ENCODE measurements at regions not wholly inside any gene's neighbourhood (a gene's known extent, or its start where the extent isn't known, plus 50 kb on each side); places are given as distances from the start of the nearest gene placed in this dataset.
"Not testable (repeated sequence)": the region's sequence is repeated elsewhere in the genome, so short reads cannot be mapped to it uniquely, and the experiment has no call there.

DNA sequence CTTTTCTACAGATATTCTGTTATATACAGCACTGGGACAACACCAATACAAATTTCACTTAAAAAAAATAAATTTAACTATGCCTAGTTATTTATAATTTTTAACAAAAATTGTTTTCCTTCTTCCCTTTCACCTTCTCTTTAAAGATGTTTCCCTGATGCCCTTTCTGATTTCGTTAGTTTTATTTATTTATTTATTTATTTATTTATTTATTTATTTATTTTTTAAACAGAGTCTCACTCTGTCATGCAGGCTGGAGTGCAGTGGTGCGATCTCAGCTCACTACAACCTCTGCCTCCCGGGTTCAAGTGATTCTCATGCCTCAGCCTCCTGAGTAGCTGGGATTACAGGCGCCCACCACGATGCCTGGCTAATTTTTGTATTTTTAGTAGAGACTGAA lies 105.9 kb upstream of the ARMC3 start:
- H3K27me3 ChIP-seq (ENCODE audit: control insufficient read depth, insufficient read depth, low read length); H3K4me3 ChIP-seq (ENCODE audit: low read length); H3K9ac ChIP-seq (ENCODE audit: low read length); H3K4me1 ChIP-seq (ENCODE audit: control insufficient read depth, insufficient read depth, low read length); H3K27ac ChIP-seq (ENCODE audit: low read depth, low read length); H3K36me3 ChIP-seq (ENCODE audit: control insufficient read depth, insufficient read depth, low read length): not testable (repeated sequence)

DNA sequence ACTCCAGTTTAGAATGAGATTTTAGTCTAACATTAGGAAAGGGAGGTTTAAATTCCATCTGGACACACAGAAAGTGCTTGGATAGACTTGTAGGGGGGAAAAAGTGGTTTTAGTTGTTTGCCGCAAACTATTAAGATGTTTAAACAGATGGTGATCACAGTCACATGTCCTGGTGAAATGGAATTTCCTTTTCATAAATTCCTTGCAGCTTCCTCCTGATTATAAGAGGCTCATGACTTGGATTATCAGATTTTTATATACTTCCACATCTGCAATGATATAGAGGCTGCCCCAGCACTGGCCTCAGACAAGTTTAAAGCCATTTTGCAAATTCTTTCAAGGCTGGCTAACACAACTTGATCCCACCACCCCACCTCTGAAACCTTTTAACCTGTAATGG lies 106.4 kb upstream of the ARMC3 start:
- Histone ChIP-seq H3K27me3 (ENCODE audit: control insufficient read depth, insufficient read depth, low read length) (no peaks in the 10 kb centered on the region), H3K9ac (ENCODE audit: low read length) (no peak overlapping the region), H3K27ac (ENCODE audit: low read depth, low read length) (no peak overlapping the region), H3K4me1 (ENCODE audit: control insufficient read depth, insufficient read depth, low read length) (no peaks in the 10 kb centered on the region), H3K4me3 (ENCODE audit: low read length) (no peak overlapping the region), H3K36me3 (ENCODE audit: control insufficient read depth, insufficient read depth, low read length) (no peaks in the 10 kb centered on the region)

DNA sequence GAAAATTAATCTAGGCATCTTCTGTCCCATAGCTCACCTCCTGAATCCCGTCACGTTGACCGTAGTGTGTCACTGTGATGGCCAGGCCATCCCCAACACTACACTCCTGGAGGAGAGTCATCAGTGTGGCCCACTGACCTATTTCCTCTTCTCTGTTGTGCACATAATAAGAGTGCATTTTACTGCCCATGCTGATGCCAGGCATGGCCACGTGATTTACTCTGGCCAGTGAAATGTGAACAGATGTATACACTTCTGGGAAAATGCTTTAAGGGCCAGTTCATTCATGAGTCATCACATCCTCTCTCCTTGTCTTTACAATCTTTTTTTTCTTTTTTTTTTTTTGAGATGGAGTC lies 101.9 kb upstream of the PIP4K2A start:
- no peaks in the 10 kb centered on the region for H3K27me3 ChIP-seq (ENCODE audit: control insufficient read depth, insufficient read depth, low read length)
- no peaks in the 10 kb centered on the region for H3K4me1 ChIP-seq (ENCODE audit: control insufficient read depth, insufficient read depth, low read length)
- H3K36me3 ChIP-seq (ENCODE audit: control insufficient read depth, insufficient read depth, low read length): no peaks in the 10 kb centered on the region
- H3K9ac ChIP-seq (ENCODE audit: low read length): no peak overlapping the region
- no peak overlapping the region for H3K27ac ChIP-seq (ENCODE audit: low read depth, low read length)
- no peak overlapping the region for H3K4me3 ChIP-seq (ENCODE audit: low read length)

DNA sequence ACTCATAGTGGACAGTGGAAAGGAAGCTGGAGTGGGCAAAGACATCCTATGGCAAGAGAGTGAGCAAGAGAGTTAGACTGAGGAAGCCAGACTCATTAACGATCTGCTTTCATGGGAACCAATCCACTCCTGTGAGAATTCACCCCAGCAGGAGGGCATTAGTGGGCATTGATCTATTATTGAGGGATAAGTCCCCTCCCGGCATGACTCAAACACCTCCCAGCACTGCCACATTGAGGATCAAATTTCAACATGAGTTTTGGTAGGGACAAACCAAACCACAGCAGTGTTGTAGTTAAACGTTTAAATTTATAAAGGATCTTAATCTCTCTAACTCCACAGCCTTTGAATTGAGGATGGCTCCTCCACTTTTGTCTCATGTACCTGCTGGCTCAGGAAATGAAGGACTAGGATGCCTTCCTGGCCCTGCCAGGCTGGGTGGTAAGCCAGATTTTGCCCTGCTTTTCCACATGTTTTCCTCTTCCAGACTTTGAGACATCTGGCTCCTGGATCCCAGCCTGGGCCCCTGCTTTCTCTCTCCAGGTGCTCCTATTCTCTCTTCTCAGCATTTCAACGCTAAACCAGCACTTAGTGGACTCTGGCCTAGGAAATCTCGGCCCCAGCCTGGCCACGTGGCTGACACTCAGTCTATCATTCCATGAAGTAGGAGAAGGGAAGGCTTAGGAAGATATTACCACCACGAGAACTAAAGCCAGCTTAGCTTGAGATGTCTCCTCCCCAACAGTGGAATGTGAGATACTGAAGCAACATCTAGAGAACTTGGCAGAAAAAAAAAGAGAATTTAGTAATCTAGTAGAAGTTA lies 96.5 kb upstream of the PIP4K2A start:
- no peak overlapping the region for H3K27ac ChIP-seq (ENCODE audit: low read depth, low read length)
- no peaks in the 10 kb centered on the region for H3K27me3 ChIP-seq (ENCODE audit: control insufficient read depth, insufficient read depth, low read length)
- no peaks in the 10 kb centered on the region for H3K36me3 ChIP-seq (ENCODE audit: control insufficient read depth, insufficient read depth, low read length)
- H3K4me3 ChIP-seq (ENCODE audit: low read length): no peak overlapping the region
- H3K9ac ChIP-seq (ENCODE audit: low read length): no peak overlapping the region
- H3K4me1 ChIP-seq (ENCODE audit: control insufficient read depth, insufficient read depth, low read length): no peaks in the 10 kb centered on the region

DNA sequence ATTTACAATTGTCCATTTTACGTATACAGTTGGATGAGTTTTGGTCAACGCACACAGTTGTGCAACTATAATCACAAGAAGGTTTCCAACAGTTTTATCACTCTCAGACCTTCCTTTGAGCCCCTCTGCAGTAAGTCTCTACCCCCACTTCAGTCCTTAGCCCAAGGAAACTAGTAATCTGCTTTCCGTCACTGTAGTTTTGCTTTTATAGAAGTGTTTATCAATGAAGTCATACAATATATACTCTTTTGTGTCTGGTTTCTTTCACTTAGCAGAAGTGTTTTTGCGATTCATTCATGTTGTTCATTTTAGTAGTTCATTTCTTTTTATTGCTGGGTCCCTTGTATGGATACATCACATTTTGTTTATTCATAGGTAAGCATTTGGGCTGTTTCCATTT lies 92.9 kb upstream of the PIP4K2A start:
- Histone ChIP-seq H3K27me3 (ENCODE audit: control insufficient read depth, insufficient read depth, low read length) (no peaks in the 10 kb centered on the region), H3K27ac (ENCODE audit: low read depth, low read length) (no peak overlapping the region), H3K4me3 (ENCODE audit: low read length) (no peak overlapping the region), H3K9ac (ENCODE audit: low read length) (no peak overlapping the region), H3K36me3 (ENCODE audit: control insufficient read depth, insufficient read depth, low read length) (no peaks in the 10 kb centered on the region), H3K4me1 (ENCODE audit: control insufficient read depth, insufficient read depth, low read length) (peaks cover 6% of the 10 kb centered on the region)

DNA sequence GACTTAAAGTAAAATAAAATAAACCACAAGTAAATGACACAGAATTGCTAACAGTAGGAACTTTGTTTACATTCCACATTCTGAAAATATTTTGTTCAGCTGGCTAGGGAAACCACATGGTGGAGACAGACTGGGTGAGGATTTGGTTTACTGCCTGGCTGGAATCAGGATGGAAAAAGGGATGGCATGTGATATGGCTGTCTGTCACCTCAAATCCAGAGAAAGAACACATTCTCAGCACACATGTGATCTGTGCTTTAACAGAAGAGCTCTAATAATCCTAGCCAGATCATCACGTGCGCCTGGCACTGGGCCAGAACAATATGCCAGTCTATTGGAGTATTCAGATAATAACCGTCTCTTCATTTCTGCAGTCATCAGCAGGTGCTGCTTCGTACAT lies 90.9 kb upstream of the PIP4K2A start:
- no peak overlapping the region for H3K4me3 ChIP-seq (ENCODE audit: low read length)
- no peak overlapping the region for H3K9ac ChIP-seq (ENCODE audit: low read length)
- H3K36me3 ChIP-seq (ENCODE audit: control insufficient read depth, insufficient read depth, low read length): no peaks in the 10 kb centered on the region
- peaks cover 6% of the 10 kb centered on the region for H3K4me1 ChIP-seq (ENCODE audit: control insufficient read depth, insufficient read depth, low read length)
- H3K27me3 ChIP-seq (ENCODE audit: control insufficient read depth, insufficient read depth, low read length): no peaks in the 10 kb centered on the region
- H3K27ac ChIP-seq (ENCODE audit: low read depth, low read length): no peak overlapping the region

DNA sequence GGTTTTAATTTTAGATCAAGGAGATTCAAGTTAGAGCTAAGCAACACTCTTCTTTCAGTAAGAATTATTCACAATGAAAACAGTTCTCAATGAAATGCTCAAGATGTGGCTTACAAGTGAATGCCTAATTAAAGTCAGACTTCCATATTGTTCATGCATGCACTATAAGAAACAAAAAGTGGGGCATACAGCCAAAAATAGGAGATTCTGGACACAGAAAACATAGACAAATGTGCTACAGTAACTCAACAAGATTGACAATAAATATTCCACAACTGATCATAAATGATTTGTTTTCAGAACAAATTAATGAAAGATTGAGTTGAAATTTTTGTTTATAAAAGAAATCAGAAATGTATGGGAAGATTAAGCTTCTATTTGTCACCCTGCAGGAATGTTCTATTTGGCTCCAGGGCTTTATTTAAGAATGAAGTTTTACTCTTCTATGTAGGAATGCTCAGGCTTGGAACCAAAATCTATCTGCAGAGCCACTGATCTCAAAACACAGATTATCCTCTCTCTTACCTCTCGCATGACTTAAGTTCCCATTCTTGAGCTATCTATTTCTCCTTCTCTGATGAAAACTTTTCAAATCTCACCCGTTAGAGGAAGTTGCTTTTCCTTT lies 89.0 kb upstream of the PIP4K2A start:
- Histone ChIP-seq H3K9ac (ENCODE audit: low read length) (no peak overlapping the region), H3K36me3 (ENCODE audit: control insufficient read depth, insufficient read depth, low read length) (no peaks in the 10 kb centered on the region), H3K4me3 (ENCODE audit: low read length) (no peak overlapping the region), H3K27ac (ENCODE audit: low read depth, low read length) (no peak overlapping the region), H3K4me1 (ENCODE audit: control insufficient read depth, insufficient read depth, low read length) (peaks cover 6% of the 10 kb centered on the region), H3K27me3 (ENCODE audit: control insufficient read depth, insufficient read depth, low read length) (no peaks in the 10 kb centered on the region)

DNA sequence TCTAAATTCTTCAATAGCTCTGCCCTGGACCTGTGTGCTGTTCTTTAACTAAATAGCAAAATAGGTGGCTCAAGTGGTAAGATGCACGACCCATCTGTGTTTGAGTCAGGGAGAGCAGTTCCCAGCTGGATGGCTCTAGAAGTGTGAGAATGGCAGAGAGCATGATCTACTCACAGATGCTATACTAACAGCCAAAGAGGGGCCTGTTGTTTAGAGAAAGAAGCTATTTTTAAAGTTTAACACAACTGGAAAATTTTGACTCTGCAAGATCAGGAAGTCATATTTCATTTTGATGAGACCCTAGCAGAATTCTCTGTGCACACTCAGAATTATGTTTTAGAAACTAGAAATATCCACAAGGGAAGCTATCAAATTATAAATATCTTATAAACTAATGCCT lies 87.4 kb upstream of the PIP4K2A start:
- Histone ChIP-seq H3K4me3 (ENCODE audit: low read length) (no peak overlapping the region), H3K27ac (ENCODE audit: low read depth, low read length) (no peak overlapping the region)

DNA sequence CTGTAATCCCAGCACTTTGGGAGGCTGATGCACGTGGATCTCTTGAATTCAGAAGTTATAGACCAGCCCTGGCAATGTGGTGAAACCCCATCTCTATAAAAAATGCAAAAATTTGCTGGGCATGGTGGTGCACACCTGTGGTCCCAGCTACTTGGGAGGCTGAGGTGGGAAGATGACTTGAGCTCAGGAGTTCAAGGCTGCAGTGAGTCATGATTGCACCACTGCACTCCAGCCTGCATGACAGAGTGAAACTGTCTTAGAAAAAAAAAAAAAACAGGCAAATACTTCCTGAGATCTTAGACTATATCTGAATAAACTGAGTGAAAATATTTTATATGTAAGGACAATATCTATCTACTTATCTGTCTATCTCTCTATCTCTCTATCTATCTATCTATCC lies 83.4 kb upstream of the PIP4K2A start:
- H3K36me3 ChIP-seq (ENCODE audit: control insufficient read depth, insufficient read depth, low read length); H3K27me3 ChIP-seq (ENCODE audit: control insufficient read depth, insufficient read depth, low read length): not testable (repeated sequence)

More for the DNA sequence above, 87.4 kb upstream of the PIP4K2A start:
- Histone ChIP-seq H3K9ac (ENCODE audit: low read length) (no peak overlapping the region), H3K4me1 (ENCODE audit: control insufficient read depth, insufficient read depth, low read length) (peaks cover 6% of the 10 kb centered on the region), H3K27me3 (ENCODE audit: control insufficient read depth, insufficient read depth, low read length) (no peaks in the 10 kb centered on the region), H3K36me3 (ENCODE audit: control insufficient read depth, insufficient read depth, low read length) (no peaks in the 10 kb centered on the region)

DNA sequence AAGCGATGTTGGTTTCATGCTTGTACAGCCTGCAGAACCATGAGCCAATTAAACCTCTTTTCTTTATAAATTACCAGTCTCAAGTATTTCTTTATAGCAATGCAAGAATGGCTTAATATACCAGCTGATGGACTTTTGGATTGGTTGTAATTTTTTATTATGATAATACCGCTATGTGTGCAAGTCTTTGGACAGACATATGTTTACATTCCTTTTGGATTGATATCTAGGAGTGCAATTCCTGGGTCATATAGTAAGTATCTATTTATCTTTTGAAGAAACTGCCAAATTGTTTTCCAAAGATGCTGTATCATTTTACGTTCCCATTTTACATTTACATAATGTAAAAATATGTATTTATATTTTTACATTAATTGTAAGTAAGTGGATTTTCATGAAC lies 81.2 kb upstream of the PIP4K2A start:
- no peak overlapping the region for H3K9ac ChIP-seq (ENCODE audit: low read length)
- H3K36me3 ChIP-seq (ENCODE audit: control insufficient read depth, insufficient read depth, low read length): no peaks in the 10 kb centered on the region
- no peak overlapping the region for H3K4me3 ChIP-seq (ENCODE audit: low read length)
- H3K27ac ChIP-seq (ENCODE audit: low read depth, low read length): no peak overlapping the region
- no peaks in the 10 kb centered on the region for H3K27me3 ChIP-seq (ENCODE audit: control insufficient read depth, insufficient read depth, low read length)
- H3K4me1 ChIP-seq (ENCODE audit: control insufficient read depth, insufficient read depth, low read length): no peaks in the 10 kb centered on the region

More for the DNA sequence above, 83.4 kb upstream of the PIP4K2A start:
- not testable (repeated sequence) for H3K27ac ChIP-seq (ENCODE audit: low read depth, low read length); H3K4me1 ChIP-seq (ENCODE audit: control insufficient read depth, insufficient read depth, low read length); H3K9ac ChIP-seq (ENCODE audit: low read length); H3K4me3 ChIP-seq (ENCODE audit: low read length)

DNA sequence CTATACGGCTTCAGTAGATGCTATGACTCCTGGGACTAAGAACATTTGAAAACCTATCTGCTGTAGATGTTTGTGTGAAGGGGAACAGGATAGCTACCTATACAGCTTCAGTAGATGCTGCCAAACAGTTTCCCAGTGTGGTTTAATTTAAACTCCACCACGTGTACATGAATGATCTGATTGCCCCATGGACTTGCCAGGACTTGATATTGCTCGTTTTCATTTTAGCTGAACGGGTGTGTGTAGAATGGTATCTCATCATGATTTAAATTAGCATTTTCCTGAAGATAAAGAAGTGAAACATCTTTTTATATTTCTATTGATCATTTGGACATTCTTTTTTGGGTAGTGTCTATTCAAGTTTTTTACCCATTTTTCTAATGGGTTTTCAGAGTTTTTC lies 77.8 kb upstream of the PIP4K2A start:
- Histone ChIP-seq H3K36me3 (ENCODE audit: control insufficient read depth, insufficient read depth, low read length) (no peaks in the 10 kb centered on the region), H3K4me3 (ENCODE audit: low read length) (no peak overlapping the region)

DNA sequence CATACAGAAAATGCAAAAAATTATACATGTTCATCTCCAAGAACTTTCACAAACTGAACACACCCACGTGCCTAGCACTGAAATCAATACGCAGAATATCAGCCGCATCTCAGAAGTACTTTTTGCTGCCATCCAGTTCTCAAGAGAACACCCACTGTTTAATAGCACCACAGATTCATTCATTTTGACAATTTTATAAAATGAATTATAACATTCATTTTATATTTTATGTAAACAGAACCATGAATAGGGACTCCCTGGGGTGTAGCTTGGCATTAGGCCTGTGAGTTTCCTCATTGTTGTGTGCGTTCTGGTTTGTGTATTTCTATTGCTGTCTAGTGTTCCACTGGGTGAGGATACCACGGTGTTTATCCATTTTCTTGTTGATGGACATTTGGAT lies 77.3 kb upstream of the PIP4K2A start:
- Histone ChIP-seq H3K27me3 (ENCODE audit: control insufficient read depth, insufficient read depth, low read length) (no peaks in the 10 kb centered on the region), H3K4me3 (ENCODE audit: low read length) (no peak overlapping the region), H3K36me3 (ENCODE audit: control insufficient read depth, insufficient read depth, low read length) (no peaks in the 10 kb centered on the region), H3K9ac (ENCODE audit: low read length) (no peak overlapping the region), H3K4me1 (ENCODE audit: control insufficient read depth, insufficient read depth, low read length) (no peaks in the 10 kb centered on the region), H3K27ac (ENCODE audit: low read depth, low read length) (no peak overlapping the region)

More for the DNA sequence above, 77.8 kb upstream of the PIP4K2A start:
- no peaks in the 10 kb centered on the region for H3K27me3 ChIP-seq (ENCODE audit: control insufficient read depth, insufficient read depth, low read length)
- H3K9ac ChIP-seq (ENCODE audit: low read length): no peak overlapping the region
- H3K4me1 ChIP-seq (ENCODE audit: control insufficient read depth, insufficient read depth, low read length): no peaks in the 10 kb centered on the region
- H3K27ac ChIP-seq (ENCODE audit: low read depth, low read length): no peak overlapping the region

DNA sequence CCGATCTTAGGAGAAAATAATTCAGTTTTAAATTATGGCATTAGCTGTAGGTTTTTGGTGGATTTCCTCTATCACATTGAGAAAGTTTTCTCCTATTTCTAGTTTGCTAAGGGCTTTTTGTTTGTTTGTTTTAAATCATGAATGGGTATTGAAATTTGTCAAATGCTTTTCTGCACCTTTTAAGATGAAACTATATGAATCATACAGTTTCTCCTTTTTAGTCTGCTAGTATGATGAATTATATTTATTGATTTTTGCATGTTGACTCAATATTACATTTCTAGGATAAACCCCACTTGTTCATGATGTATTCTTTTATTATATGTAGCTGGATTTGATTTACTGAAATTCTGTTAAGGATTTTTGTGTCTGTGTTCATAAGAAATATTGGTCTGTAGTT lies 70.3 kb upstream of the PIP4K2A start:
- Histone ChIP-seq H3K4me3 (ENCODE audit: low read length) (no peak overlapping the region), H3K36me3 (ENCODE audit: control insufficient read depth, insufficient read depth, low read length) (no peaks in the 10 kb centered on the region), H3K9ac (ENCODE audit: low read length) (no peak overlapping the region), H3K27ac (ENCODE audit: low read depth, low read length) (no peak overlapping the region), H3K27me3 (ENCODE audit: control insufficient read depth, insufficient read depth, low read length) (no peaks in the 10 kb centered on the region), H3K4me1 (ENCODE audit: control insufficient read depth, insufficient read depth, low read length) (no peaks in the 10 kb centered on the region)
